HG03575 (cell line): ENCODE measurements at regions not wholly inside any gene's neighbourhood (a gene's known extent, or its start where the extent isn't known, plus 50 kb on each side); places are given as distances from the start of the nearest gene placed in this dataset.
"Not testable (repeated sequence)": the region's sequence is repeated elsewhere in the genome, so short reads cannot be mapped to it uniquely, and the experiment has no call there.

Source experiments
- ATAC-seq: cut with Tn5 transposase; IDR thresholded peaks from one replicate; pipeline ENCODE4 v1.9.1; 2021; ENCODE audit not compliant: unreplicated experiment, insufficient number of reproducible peaks, low FRiP score; ENCODE audit errors: extremely low read depth

DNA sequence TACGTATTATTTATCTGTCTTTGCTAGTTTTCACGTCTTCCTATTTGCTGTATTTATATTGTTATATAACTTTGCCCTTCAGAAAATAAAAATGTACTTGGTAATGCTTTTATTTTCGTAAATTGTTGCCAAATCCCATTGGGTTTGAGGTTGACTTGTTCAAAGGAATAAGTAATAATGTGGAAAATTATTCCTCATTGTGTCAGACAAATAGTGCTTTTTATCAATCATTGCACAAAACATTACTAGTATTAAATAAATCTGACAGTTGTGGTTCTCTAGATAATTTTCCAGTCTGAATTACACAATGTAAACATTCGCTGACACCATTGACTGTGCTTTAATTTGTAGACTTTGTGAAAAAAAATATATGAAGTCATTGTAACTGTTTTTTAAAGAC lies 798.3 kb upstream of the TMEFF2 start:
- no peak for ATAC-seq

- ATAC-seq = no peak
These were observed 788.4 kb upstream of the TMEFF2 start for GRCh38 chr2:192983173-192983572.

DNA sequence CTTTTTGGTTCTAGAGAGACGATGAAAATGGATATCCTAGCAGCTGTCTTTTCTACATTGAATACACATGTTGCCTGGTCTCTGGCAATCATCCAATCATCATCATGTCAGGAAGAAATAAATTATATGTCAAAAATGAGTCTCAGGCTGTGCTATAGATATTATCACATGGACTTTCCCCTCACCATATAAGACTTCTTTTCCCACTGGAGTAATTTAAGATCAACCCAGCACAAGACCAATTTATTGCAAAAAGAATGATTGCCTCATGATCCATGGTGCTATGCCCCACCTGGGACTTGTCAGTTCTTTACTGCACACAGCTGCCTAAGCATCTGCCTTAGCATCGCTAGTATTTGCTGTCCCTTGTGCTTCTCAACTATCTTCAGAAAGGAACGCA lies 783.7 kb upstream of the TMEFF2 start:
- no peak for ATAC-seq

DNA sequence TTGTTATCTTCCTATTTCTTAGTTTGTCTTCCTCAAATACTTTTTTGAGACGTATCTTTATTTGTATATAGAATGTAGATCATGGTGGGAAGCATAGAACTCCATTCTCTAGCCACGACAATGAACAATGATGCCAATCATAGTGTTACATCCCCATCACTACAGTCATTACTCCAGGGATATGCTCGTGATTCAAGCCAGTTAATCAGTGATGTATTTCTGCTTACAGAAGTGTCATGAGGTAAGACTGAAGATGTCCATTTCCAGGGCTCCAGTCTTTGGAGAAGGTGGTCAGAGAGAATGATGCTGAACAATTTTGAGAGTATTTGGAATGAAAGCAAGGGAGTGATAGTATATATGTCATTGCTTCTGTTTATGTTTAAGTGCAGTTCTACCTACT lies 777.2 kb upstream of the TMEFF2 start:
- ATAC-seq = no peak

GRCh38 chr2:192969055-192969454 lies 774.3 kb upstream of the TMEFF2 start:
- no peak for ATAC-seq

DNA sequence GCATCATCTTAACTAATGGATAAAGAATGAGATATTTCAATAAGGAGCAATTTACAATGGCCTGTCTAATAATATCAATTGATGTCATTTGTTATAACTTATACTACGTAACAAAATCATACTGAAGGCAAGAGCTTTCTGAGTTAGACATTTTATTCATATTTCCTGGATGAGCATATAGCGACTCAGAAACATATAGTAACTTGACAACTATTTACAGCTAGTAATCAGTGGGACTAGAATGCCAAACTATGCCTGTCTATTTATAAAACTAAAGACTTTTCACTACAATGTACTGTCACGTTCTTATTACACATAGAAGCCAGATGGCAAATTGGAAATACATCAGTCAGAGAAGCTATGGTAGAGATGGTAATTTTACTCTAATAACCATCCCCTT lies 766.2 kb upstream of the TMEFF2 start:
- no peak for ATAC-seq

- not testable (repeated sequence) for ATAC-seq
These were observed 763.9 kb upstream of the TMEFF2 start for GRCh38 chr2:192958615-192959014.

DNA sequence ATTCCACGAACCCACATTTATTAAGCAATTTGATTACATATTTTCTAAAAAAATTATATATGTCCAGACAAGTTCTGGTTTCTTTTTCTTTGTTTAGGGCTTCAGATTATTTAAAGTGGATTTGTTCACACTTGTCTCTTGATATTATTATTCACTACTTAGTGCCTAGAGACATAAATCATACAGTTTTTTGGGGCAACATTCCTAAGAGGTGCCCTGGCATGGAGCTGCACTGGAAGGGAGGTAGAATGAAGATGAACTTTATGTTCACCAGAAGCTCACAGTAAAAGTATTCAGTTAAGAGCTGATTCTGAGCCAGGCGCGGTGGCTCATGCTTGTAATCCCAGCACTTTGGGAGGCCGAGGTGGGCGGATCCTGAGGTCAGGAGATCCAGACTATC lies 762.7 kb upstream of the TMEFF2 start:
- no peak for ATAC-seq

- no peak for ATAC-seq
These were observed 758.4 kb upstream of the TMEFF2 start for GRCh38 chr2:192953116-192953515.

- ATAC-seq = no peak
These were observed 757.5 kb upstream of the TMEFF2 start for GRCh38 chr2:192952245-192952644.

- no peak for ATAC-seq
These were observed 753.6 kb upstream of the TMEFF2 start for GRCh38 chr2:192948316-192948715.

DNA sequence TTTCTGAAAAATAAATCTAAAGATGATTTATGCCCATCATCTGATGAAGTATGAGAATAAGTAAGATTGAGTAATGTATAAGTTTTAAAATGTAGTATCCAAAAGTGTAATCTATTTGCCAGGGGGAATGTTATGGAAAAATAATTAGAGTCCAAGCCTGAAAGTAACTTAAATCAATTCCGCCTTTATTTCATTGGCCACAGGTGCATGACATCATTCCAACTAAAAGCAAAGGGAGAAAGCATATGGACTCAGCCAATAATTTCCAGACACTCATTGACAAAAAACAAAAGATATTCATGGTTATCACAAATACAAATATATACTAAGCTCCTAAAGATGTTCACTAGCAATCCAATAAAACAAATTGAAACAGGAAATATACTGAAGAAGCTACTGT lies 752.6 kb upstream of the TMEFF2 start:
- no peak for ATAC-seq

DNA sequence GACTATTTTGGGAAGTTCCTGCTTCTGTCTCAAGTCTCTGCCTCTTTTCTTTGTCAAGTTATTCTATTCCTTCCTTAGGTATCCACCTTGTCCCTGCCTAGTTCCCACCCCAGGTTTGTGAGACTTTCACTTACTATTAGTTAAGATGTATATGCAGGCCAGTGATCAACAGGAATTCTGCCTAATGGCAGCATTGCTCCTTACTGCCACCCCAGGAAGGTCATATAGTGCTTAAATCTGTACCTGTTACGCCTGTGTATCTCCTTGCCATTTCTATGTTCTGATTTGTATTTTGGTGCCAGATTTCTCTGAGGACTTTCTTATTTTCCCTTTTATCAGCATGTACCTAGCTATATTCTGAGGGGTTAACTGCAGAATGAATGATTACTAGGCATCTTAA lies 746.0 kb upstream of the TMEFF2 start:
- ATAC-seq = no peak

DNA sequence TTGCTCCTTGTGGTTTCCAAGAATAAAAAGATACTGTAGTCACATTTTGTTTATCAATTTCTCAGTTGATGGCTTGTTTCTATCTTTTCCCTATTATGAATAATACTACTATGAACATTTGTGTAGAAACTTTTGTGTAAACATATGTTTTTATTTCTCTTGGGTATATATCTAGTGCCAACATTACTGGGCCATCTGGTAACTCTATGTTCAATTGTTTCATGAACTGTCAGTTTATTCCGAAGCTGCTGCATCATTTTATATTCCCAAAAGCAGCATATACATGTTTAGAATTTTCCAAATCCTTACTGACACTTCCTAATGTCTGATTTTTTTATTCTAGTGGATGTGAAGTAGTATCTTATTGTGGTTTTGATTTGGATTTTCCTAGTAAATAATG lies 737.6 kb upstream of the TMEFF2 start:
- no peak for ATAC-seq

- not testable (repeated sequence) for ATAC-seq
These were observed 726.9 kb upstream of the TMEFF2 start for GRCh38 chr2:192921631-192922030.

DNA sequence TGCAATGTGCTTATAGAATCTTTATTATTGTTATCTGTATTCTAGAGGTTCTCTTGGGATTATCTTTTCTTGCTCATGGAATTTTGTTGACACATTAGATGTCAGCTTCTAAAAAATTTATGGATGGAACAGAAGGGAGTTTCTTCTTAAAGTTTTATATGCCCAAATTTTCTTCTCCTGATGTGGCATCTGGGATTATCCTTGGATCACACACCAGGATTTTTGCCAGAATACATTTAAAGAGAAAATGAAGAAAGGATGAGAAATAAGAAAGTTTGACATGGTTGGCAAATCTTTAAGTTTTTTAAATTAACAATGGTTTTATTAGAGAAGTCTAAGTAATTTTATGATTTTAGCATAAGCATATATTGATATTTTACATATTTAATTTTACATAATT lies 706.7 kb upstream of the TMEFF2 start:
- no peak for ATAC-seq

- ATAC-seq = no peak
These were observed 704.7 kb upstream of the TMEFF2 start for GRCh38 chr2:192899466-192899865.

DNA sequence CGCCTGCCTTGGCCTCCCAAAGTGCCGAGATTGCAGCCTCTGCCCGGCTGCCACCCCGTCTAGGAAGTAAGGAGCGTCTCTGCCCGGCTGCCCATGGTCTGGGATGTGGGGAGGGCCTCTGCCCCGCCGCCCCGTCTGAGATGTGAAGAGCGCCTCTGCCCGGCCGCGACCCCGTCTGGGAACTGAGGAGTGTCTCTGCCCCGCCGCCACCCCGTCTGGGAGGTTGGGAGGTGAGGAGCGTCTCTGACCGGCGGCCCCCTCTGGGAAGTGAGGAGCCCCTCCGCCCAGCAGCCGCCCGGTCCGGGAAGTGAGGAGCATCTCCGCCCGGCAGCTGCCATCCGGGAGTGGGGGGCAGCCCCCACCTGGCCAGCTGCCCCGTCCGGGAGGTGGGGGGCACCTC lies 699.2 kb upstream of the TMEFF2 start:
- ATAC-seq = not testable (repeated sequence)

GRCh38 chr2:192888109-192888508 lies 693.4 kb upstream of the TMEFF2 start:
- no peak for ATAC-seq

DNA sequence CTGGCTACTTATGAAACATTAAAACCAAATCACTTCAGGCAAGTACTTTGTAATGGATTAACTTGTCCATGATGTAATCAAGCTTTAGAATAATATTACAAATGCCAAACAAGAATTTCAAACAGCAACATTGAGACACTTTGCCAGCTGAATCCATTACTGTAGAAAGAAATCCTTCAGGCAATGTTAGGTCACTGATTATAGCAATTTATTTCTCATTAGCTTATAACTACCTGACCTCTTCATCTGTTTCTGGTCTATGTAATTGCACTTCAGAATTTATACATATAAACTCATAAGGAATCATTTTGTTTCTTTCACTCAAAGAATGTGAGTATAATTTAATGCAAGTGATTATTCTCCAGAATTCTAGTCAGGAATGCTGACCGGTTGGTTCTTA lies 692.6 kb upstream of the TMEFF2 start:
- ATAC-seq = no peak

GRCh38 chr2:192886636-192887035 lies 691.9 kb upstream of the TMEFF2 start:
- ATAC-seq = no peak
